Panc1 (cell line): ENCODE measurements at regions not wholly inside any gene's neighbourhood (a gene's known extent, or its start where the extent isn't known, plus 50 kb on each side); places are given as distances from the start of the nearest gene placed in this dataset.

ENCODE experiments used
- ATAC-seq: fragments of 200-7000 bp; cut with Tn5 transposase; 2 replicates; pipeline ENCODE4 v1.9.1; 2020; ENCODE audit warnings: mild to moderate bottlenecking, moderate library complexity
- BruUV-seq: library from RNA; stranded (reverse); fragments of 400-500 nt; replicated peaks from 2 replicates; lab custom pipeline; 2021; lab: Mats Ljungman, UMichigan
- CTCF ChIA-PET: fragments of 300-600 bp; sonication (Branson Sonifier 250); formaldehyde crosslinking; loops from one replicate; lab custom pipeline; 2022; ENCODE audit warnings: antibody characterized with exemption; lab: Charles Lee
- POLR2A ChIA-PET: fragments of 300-600 bp; sonication (Branson Sonifier 250); formaldehyde crosslinking; loops from one replicate; lab custom pipeline; 2022; ENCODE audit warnings: antibody characterized with exemption; lab: Charles Lee
- DNase-seq: peaks from one replicate; pipeline ENCODE4 v3.0.0-alpha.2; 2010; ENCODE audit warnings: low read depth, low spot score
- H3K27ac ChIP-seq: 2 replicates; pipeline ENCODE4 v1.5.1; 2011; ENCODE audit warnings: mild to moderate bottlenecking, low read length, inconsistent platforms
- H3K27me3 ChIP-seq: fragments of 200-500 bp; sonication (Bioruptor generic); 2 replicates; pipeline ENCODE4 v1.6.0; 2014; ENCODE audit warnings: low read length, inconsistent platforms; ENCODE audit not compliant: control insufficient read depth, insufficient read depth
- H3K36me3 ChIP-seq: fragments of 200-500 bp; sonication (Bioruptor generic); 2 replicates; pipeline ENCODE4 v1.5.1; 2014; ENCODE audit warnings: inconsistent platforms, mild to moderate bottlenecking, low read length, moderate library complexity; ENCODE audit not compliant: control insufficient read depth, insufficient read depth
- H3K4me1 ChIP-seq: 2 replicates; pipeline ENCODE4 v1.5.1; 2011; ENCODE audit warnings: inconsistent platforms, mild to moderate bottlenecking, low read length, moderate library complexity; ENCODE audit not compliant: control insufficient read depth, insufficient read depth
- H3K4me3 ChIP-seq, 2 experiments: 2 replicates each; pipeline ENCODE4 v1.5.1; 2011 to 2012; ENCODE audit warnings: low read depth in 2 of 2, low read length in 2 of 2, mild to moderate bottlenecking in 2 of 2, inconsistent platforms in 1 of 2, moderate library complexity in 1 of 2
- H3K9me3 ChIP-seq: fragments of 200-500 bp; sonication (Bioruptor generic); 2 replicates; pipeline ENCODE4 v1.5.1; 2014; ENCODE audit warnings: low read depth, mild to moderate bottlenecking, inconsistent platforms, low read length, moderate library complexity; ENCODE audit not compliant: control insufficient read depth, insufficient read depth
- POLR2AphosphoS5 ChIP-seq: IDR thresholded peaks from 2 replicates; pipeline ENCODE4 v1.6.1; 2012; ENCODE audit warnings: mild to moderate bottlenecking, low read depth, low read length, moderate library complexity
- SIN3A ChIP-seq: IDR thresholded peaks from 2 replicates; pipeline ENCODE4 v1.6.1; 2012; ENCODE audit warnings: low read depth, mild to moderate bottlenecking, low read length, moderate library complexity, borderline replicate concordance; ENCODE audit not compliant: insufficient read depth
- TCF7L2 ChIP-seq: IDR thresholded peaks from 2 replicates; pipeline ENCODE4 v1.6.1; 2011; ENCODE audit warnings: mild to moderate bottlenecking, low read depth, low read length, inconsistent platforms
- in situ Hi-C: cut with HindIII; loops from 2 replicates; pipeline ENCODE4 v1.10.0; 2016; ENCODE audit warnings: low sequenced_read_pairs, low pct_unique_long_range_greater_than_20kb
- intact Hi-C: fragments of 100-400 bp; cut with micrococcal nuclease; formaldehyde crosslinking; loops from one replicate; pipeline ENCODE4 v1.10.0; 2022; ENCODE audit not compliant: unreplicated experiment
- TF ChIP-seq, protein P1 (sequence below), 2 experiments: IDR thresholded peaks; 2 replicates each; pipeline ENCODE4 v1.6.1; 2011 to 2012; ENCODE audit warnings: low read depth in 2 of 2, control low read depth in 1 of 2, low read length in 1 of 2, mild to moderate bottlenecking in 1 of 2, moderate library complexity in 1 of 2; ENCODE audit not compliant: insufficient read depth in 1 of 2
- TF ChIP-seq, protein P2 (sequence below): fragments of 450-650 bp; IDR thresholded peaks from 2 replicates; pipeline ENCODE4 v1.5.1; 2017; ENCODE audit warnings: mild to moderate bottlenecking

DNA sequence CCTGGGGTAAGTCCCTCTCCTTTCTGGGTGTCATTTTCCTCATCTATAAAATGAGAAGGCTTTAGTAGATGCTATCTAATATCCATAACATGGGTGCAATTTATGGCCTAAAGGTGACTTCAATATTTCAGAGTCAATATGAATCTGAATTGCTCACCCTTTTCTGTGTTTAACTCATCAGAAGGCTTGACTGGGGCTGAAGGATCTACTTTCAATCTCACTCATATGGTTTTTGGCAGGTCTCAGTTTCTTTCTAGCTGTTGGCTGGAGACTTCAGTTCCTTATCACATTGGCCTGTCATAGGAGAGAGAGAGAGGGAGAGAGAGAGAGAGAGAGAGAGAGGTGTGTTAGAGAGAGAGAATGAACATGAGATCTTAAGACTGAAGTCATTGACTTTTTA, 343.7 kb upstream of the MEX3C start:
- Histone ChIP-seq H3K4me1 (no peaks in the 10 kb centered on the region), H3K9me3 (no peaks in the 10 kb centered on the region), H3K4me3 (no peak overlapping the region), H3K36me3 (no peaks in the 10 kb centered on the region), H3K27me3 (no peaks in the 10 kb centered on the region), H3K27ac (no peak overlapping the region)
- intact Hi-C loops (no loop called here), in situ Hi-C loops (no loop called here)
- BruUV-seq = no TSS peak
- CTCF ChIA-PET = no interaction called here
- ATAC-seq = no peak
- POLR2A ChIA-PET = no interaction called here
- no peak for TF ChIP-seq POLR2AphosphoS5
- no peak for TF ChIP-seq TCF7L2
- TF ChIP-seq, protein P1, sequence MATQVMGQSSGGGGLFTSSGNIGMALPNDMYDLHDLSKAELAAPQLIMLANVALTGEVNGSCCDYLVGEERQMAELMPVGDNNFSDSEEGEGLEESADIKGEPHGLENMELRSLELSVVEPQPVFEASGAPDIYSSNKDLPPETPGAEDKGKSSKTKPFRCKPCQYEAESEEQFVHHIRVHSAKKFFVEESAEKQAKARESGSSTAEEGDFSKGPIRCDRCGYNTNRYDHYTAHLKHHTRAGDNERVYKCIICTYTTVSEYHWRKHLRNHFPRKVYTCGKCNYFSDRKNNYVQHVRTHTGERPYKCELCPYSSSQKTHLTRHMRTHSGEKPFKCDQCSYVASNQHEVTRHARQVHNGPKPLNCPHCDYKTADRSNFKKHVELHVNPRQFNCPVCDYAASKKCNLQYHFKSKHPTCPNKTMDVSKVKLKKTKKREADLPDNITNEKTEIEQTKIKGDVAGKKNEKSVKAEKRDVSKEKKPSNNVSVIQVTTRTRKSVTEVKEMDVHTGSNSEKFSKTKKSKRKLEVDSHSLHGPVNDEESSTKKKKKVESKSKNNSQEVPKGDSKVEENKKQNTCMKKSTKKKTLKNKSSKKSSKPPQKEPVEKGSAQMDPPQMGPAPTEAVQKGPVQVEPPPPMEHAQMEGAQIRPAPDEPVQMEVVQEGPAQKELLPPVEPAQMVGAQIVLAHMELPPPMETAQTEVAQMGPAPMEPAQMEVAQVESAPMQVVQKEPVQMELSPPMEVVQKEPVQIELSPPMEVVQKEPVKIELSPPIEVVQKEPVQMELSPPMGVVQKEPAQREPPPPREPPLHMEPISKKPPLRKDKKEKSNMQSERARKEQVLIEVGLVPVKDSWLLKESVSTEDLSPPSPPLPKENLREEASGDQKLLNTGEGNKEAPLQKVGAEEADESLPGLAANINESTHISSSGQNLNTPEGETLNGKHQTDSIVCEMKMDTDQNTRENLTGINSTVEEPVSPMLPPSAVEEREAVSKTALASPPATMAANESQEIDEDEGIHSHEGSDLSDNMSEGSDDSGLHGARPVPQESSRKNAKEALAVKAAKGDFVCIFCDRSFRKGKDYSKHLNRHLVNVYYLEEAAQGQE (IDR thresholded peaks at IDR 0.05; ENCODE audit: insufficient read depth in 1 of 2, low read depth in 2 of 2, low read length in 1 of 2) = no peak
- TF ChIP-seq, protein P2, sequence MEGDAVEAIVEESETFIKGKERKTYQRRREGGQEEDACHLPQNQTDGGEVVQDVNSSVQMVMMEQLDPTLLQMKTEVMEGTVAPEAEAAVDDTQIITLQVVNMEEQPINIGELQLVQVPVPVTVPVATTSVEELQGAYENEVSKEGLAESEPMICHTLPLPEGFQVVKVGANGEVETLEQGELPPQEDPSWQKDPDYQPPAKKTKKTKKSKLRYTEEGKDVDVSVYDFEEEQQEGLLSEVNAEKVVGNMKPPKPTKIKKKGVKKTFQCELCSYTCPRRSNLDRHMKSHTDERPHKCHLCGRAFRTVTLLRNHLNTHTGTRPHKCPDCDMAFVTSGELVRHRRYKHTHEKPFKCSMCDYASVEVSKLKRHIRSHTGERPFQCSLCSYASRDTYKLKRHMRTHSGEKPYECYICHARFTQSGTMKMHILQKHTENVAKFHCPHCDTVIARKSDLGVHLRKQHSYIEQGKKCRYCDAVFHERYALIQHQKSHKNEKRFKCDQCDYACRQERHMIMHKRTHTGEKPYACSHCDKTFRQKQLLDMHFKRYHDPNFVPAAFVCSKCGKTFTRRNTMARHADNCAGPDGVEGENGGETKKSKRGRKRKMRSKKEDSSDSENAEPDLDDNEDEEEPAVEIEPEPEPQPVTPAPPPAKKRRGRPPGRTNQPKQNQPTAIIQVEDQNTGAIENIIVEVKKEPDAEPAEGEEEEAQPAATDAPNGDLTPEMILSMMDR = no peak
- no peak for TF ChIP-seq SIN3A
- no peak for DNase-seq

DNA sequence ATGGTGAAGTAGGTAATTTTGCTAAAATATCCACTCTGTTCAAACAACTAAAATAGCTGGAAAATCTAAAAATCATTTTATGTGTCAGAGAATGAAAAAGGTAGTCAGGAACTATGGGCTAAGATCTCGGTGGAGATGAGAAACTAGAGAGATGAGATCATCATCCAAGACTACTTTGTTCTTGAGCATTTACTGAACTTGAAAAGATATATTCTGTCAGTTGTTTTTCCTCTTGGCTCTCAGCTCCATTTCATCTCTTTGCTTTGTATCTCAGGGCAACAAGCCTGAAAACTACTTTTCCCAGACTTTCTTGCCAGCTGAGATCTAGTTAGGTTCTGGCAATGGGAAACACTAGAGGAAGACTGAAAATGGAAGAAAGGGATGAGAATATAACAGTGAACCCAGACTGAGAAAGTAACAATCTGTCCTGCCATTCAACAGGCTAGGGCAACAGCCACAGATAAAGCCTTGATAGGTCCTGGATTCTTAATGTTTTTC, 346.2 kb upstream of the MEX3C start:
- no peaks in the 10 kb centered on the region for H3K4me1 ChIP-seq
- H3K9me3 ChIP-seq = no peaks in the 10 kb centered on the region
- ChIA-PET CTCF (no interaction called here), POLR2A (no interaction called here)
- no TSS peak for BruUV-seq
- no peak overlapping the region for H3K4me3 ChIP-seq
- ATAC-seq (no peak), DNase-seq (no peak)
- no peak overlapping the region for H3K27ac ChIP-seq
- TF ChIP-seq, protein P2 = no peak
- TF ChIP-seq, protein P1 (IDR thresholded peaks at IDR 0.05; ENCODE audit: insufficient read depth in 1 of 2, low read depth in 2 of 2, low read length in 1 of 2) = no peak
- no peak for TF ChIP-seq TCF7L2
- no peak for TF ChIP-seq POLR2AphosphoS5
- no peak for TF ChIP-seq SIN3A
- intact Hi-C loops = no loop called here
- no peaks in the 10 kb centered on the region for H3K36me3 ChIP-seq
- in situ Hi-C loops = no loop called here
- no peaks in the 10 kb centered on the region for H3K27me3 ChIP-seq
